ENCODE measurements at regions not wholly inside any gene's neighbourhood (a gene's known extent, or its start where the extent isn't known, plus 50 kb on each side); places are given as distances from the start of the nearest gene placed in this dataset.

DNA sequence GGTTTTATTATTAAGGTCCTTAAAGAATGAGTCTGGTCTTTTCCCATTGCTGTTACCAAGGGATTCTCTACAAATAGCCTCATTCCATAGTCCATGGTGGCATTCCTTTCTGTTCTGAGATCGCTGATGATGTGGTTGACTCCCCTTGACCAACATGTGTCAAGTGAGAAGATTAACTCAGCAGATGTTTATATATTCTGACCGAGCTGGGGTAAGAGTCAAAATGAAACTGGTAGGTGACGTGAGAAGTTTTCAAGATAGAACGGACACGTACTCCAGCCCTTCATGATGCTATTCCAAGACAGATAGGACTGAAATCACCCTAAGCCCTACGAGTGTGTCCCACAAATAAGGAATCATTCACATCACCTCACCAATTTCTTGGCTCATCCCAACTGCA lies 155.5 kb upstream of the WWC1 start:
- TF ChIP-seq, protein P1, sequence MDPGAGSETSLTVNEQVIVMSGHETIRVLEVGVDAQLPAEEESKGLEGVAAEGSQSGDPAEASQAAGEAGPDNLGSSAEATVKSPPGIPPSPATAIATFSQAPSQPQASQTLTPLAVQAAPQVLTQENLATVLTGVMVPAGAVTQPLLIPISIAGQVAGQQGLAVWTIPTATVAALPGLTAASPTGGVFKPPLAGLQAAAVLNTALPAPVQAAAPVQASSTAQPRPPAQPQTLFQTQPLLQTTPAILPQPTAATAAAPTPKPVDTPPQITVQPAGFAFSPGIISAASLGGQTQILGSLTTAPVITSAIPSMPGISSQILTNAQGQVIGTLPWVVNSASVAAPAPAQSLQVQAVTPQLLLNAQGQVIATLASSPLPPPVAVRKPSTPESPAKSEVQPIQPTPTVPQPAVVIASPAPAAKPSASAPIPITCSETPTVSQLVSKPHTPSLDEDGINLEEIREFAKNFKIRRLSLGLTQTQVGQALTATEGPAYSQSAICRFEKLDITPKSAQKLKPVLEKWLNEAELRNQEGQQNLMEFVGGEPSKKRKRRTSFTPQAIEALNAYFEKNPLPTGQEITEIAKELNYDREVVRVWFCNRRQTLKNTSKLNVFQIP (CRISPR knock-in tag; IDR thresholded peaks at IDR 0.05; ENCODE audit: borderline replicate concordance, low read depth): no peak
- TF ChIP-seq, protein P2, sequence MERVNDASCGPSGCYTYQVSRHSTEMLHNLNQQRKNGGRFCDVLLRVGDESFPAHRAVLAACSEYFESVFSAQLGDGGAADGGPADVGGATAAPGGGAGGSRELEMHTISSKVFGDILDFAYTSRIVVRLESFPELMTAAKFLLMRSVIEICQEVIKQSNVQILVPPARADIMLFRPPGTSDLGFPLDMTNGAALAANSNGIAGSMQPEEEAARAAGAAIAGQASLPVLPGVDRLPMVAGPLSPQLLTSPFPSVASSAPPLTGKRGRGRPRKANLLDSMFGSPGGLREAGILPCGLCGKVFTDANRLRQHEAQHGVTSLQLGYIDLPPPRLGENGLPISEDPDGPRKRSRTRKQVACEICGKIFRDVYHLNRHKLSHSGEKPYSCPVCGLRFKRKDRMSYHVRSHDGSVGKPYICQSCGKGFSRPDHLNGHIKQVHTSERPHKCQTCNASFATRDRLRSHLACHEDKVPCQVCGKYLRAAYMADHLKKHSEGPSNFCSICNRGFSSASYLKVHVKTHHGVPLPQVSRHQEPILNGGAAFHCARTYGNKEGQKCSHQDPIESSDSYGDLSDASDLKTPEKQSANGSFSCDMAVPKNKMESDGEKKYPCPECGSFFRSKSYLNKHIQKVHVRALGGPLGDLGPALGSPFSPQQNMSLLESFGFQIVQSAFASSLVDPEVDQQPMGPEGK (CRISPR knock-in tag; IDR thresholded peaks at IDR 0.05; ENCODE audit: borderline replicate concordance): no peak
- TF ChIP-seq RARB (CRISPR knock-in tag; IDR thresholded peaks at IDR 0.05) (no peak), SNAI2 (CRISPR knock-in tag; IDR thresholded peaks at IDR 0.05) (no peak), GLIS3 (CRISPR knock-in tag; IDR thresholded peaks at IDR 0.05) (no peak), ZFP3 (CRISPR knock-in tag; IDR thresholded peaks at IDR 0.05) (no peak), ISL1 (CRISPR knock-in tag; IDR thresholded peaks at IDR 0.05) (no peak), OSR1 (CRISPR knock-in tag; IDR thresholded peaks at IDR 0.05) (no peak), TOX (CRISPR knock-in tag; IDR thresholded peaks at IDR 0.05; ENCODE audit: borderline replicate concordance) (no peak)

Data from SK-N-SH treated with all-trans-retinoic acid at 6 μM for 48 hours (cell line).